WTC11 (cell line): ENCODE measurements at regions not wholly inside any gene's neighbourhood (a gene's known extent, or its start where the extent isn't known, plus 50 kb on each side); places are given as distances from the start of the nearest gene placed in this dataset.

Source experiments
- ATF2 ChIP-seq: sonication (generic); formaldehyde crosslinking; IDR thresholded peaks from 2 replicates; pipeline ENCODE4 v1.8.1; 2022; ENCODE audit warnings: low read depth, missing genetic modification reagents, borderline replicate concordance
- CTCF ChIP-seq: fragments of 200-600 bp; IDR thresholded peaks from 2 replicates; pipeline ENCODE4 v1.8.0; 2022; ENCODE audit warnings: antibody characterized with exemption
- KAT7 ChIP-seq: sonication (generic); formaldehyde crosslinking; IDR thresholded peaks from 2 replicates; pipeline ENCODE4 v1.8.1; 2023; ENCODE audit warnings: missing genetic modification reagents, mild to moderate bottlenecking, borderline replicate concordance
- SMAD3 ChIP-seq: sonication (generic); formaldehyde crosslinking; IDR thresholded peaks from 2 replicates; pipeline ENCODE4 v1.8.0; 2022; ENCODE audit warnings: missing genetic modification reagents, mild to moderate bottlenecking, borderline replicate concordance
- SP1 ChIP-seq: sonication (generic); formaldehyde crosslinking; conservative IDR thresholded peaks from 2 replicates; pipeline ENCODE4 v1.8.1; 2022; ENCODE audit warnings: missing genetic modification reagents
- USF1 ChIP-seq: sonication (generic); formaldehyde crosslinking; IDR thresholded peaks from 2 replicates; pipeline ENCODE4 v1.8.0; 2022; ENCODE audit warnings: mild to moderate bottlenecking, missing genetic modification reagents
- USF2 ChIP-seq: sonication (generic); formaldehyde crosslinking; IDR thresholded peaks from 2 replicates; pipeline ENCODE4 v1.8.1; 2023; ENCODE audit warnings: mild to moderate bottlenecking, missing genetic modification reagents, moderate library complexity
- ZNF232 ChIP-seq: sonication (generic); formaldehyde crosslinking; IDR thresholded peaks from 2 replicates; pipeline ENCODE4 v1.8.0; 2022; ENCODE audit warnings: mild to moderate bottlenecking, missing genetic modification reagents
- ZNF423 ChIP-seq: fragments of 250-450 bp; sonication (Bioruptor Pico); IDR thresholded peaks from 2 replicates; pipeline ENCODE4 v2.1.2; 2022; ENCODE audit warnings: mild to moderate bottlenecking, moderate library complexity

GRCh38 chr11:34566736-34567135, 53.1 kb upstream of the ELF5 start:
- TF ChIP-seq ZNF232 (CRISPR knock-in tag): no peak
- TF ChIP-seq CTCF: no peak
- TF ChIP-seq ATF2 (CRISPR knock-in tag): no peak
- no peak for TF ChIP-seq SMAD3 (CRISPR knock-in tag)
- TF ChIP-seq ZNF423 (CRISPR knock-in tag): no peak
- TF ChIP-seq KAT7 (CRISPR knock-in tag): no peak
- no peak for TF ChIP-seq SP1 (CRISPR knock-in tag)
- TF ChIP-seq USF1 (CRISPR knock-in tag): no peak
- no peak for TF ChIP-seq USF2
